ENCODE measurements at regions not wholly inside any gene's neighbourhood (a gene's known extent, or its start where the extent isn't known, plus 50 kb on each side); places are given as distances from the start of the nearest gene placed in this dataset.

- in situ Hi-C loops (cut with MboI; ENCODE audit: low sequenced_read_pairs) = no loop called here
Observed at GRCh38 chr2:16117791-16118610, 177.7 kb downstream of the MYCN start.

- in situ Hi-C loops (cut with MboI; ENCODE audit: low sequenced_read_pairs) = no loop called here
Observed at GRCh38 chr2:16117021-16117700, 176.8 kb downstream of the MYCN start.

GRCh38 chr2:16115881-16116830, 175.8 kb downstream of the MYCN start:
- in situ Hi-C loops (cut with MboI; ENCODE audit: low sequenced_read_pairs) = no loop called here

- in situ Hi-C loops (cut with MboI; ENCODE audit: low sequenced_read_pairs) = no loop called here
Observed at GRCh38 chr2:16115291-16115690, 174.9 kb downstream of the MYCN start.

- in situ Hi-C loops (cut with MboI; ENCODE audit: low sequenced_read_pairs) = no loop called here
Observed at GRCh38 chr2:16114836-16115235, 174.5 kb downstream of the MYCN start.

GRCh38 chr2:16114070-16114469, 173.7 kb downstream of the MYCN start:
- in situ Hi-C loops (cut with MboI; ENCODE audit: low sequenced_read_pairs) = no loop called here

GRCh38 chr2:16113568-16113967, 173.2 kb downstream of the MYCN start:
- in situ Hi-C loops (cut with MboI; ENCODE audit: low sequenced_read_pairs) = no loop called here

- in situ Hi-C loops (cut with MboI; ENCODE audit: low sequenced_read_pairs) = no loop called here
Observed at GRCh38 chr2:16112972-16113560, 172.7 kb downstream of the MYCN start.

GRCh38 chr2:16112251-16112971, 172.1 kb downstream of the MYCN start:
- in situ Hi-C loops (cut with MboI; ENCODE audit: low sequenced_read_pairs) = no loop called here

GRCh38 chr2:16111838-16112210, 171.5 kb downstream of the MYCN start:
- in situ Hi-C loops (cut with MboI; ENCODE audit: low sequenced_read_pairs) = no loop called here

- in situ Hi-C loops (cut with MboI; ENCODE audit: low sequenced_read_pairs) = no loop called here
Observed at GRCh38 chr2:16109821-16110310, 169.5 kb downstream of the MYCN start.

GRCh38 chr2:16109368-16109820, 169.0 kb downstream of the MYCN start:
- in situ Hi-C loops (cut with MboI; ENCODE audit: low sequenced_read_pairs) = no loop called here

GRCh38 chr2:16107246-16107645, 166.9 kb downstream of the MYCN start:
- in situ Hi-C loops (cut with MboI; ENCODE audit: low sequenced_read_pairs) = no loop called here

GRCh38 chr2:16106619-16107018, 166.3 kb downstream of the MYCN start:
- in situ Hi-C loops (cut with MboI; ENCODE audit: low sequenced_read_pairs) = no loop called here

GRCh38 chr2:16105669-16106281, 165.4 kb downstream of the MYCN start:
- in situ Hi-C loops (cut with MboI; ENCODE audit: low sequenced_read_pairs) = no loop called here

- in situ Hi-C loops (cut with MboI; ENCODE audit: low sequenced_read_pairs) = no loop called here
Observed at GRCh38 chr2:16104949-16105668, 164.8 kb downstream of the MYCN start.

- in situ Hi-C loops (cut with MboI; ENCODE audit: low sequenced_read_pairs) = no loop called here
Observed at GRCh38 chr2:16104315-16104948, 164.1 kb downstream of the MYCN start.

GRCh38 chr2:16103614-16104314, 163.4 kb downstream of the MYCN start:
- in situ Hi-C loops (cut with MboI; ENCODE audit: low sequenced_read_pairs) = no loop called here
